ENCODE measurements at regions not wholly inside any gene's neighbourhood (a gene's known extent, or its start where the extent isn't known, plus 50 kb on each side); places are given as distances from the start of the nearest gene placed in this dataset.

DNA sequence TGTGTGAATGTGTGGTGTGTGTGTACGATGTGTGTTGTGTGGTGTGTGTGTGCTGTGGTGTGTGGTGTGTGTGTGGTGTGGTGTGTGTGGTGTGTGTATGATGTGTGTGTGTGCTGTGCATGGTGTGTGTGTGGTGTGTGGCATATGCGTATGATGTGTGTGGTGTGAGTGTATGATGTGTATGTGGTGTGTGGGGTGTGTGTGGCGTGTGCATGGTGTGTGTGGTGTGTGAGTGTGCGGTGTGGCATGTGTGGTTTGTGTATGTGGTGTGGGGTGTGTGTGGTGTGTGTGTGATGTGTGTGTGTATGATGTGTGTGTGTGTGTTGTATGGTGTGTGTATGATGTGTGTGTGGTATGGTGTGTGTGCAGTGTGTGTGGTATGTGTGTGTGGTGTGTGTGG, 50.5 kb upstream of the MPHOSPH6 start:
- no peak overlapping the region for H3K4me3 Mint-ChIP-seq
- DNase-seq (no peak), ATAC-seq (ENCODE audit: low read depth in 2 of 2) (no peak)
- peaks cover 7 to 17% (median 9%) of the 10 kb centered on the region in 3 donors for H3K27me3 Mint-ChIP-seq
- no peak overlapping the region for H3K27ac Mint-ChIP-seq
- no peaks in the 10 kb centered on the region for H3K36me3 Mint-ChIP-seq
- H3K4me1 Mint-ChIP-seq, result no peaks in the 10 kb centered on the region
- H3K9me3 Mint-ChIP-seq, result peaks cover 0 to 10% (median 0%) of the 10 kb centered on the region in 7 donors
